ENCODE measurements at regions not wholly inside any gene's neighbourhood (a gene's known extent, or its start where the extent isn't known, plus 50 kb on each side); places are given as distances from the start of the nearest gene placed in this dataset.
"Not testable (repeated sequence)": the region's sequence is repeated elsewhere in the genome, so short reads cannot be mapped to it uniquely, and the experiment has no call there.

- no peak for DNase-seq (ENCODE audit: low read depth)
Measured at GRCh38 chr20:52098186-52098585, 93.4 kb downstream of the ZFP64 start.

DNA sequence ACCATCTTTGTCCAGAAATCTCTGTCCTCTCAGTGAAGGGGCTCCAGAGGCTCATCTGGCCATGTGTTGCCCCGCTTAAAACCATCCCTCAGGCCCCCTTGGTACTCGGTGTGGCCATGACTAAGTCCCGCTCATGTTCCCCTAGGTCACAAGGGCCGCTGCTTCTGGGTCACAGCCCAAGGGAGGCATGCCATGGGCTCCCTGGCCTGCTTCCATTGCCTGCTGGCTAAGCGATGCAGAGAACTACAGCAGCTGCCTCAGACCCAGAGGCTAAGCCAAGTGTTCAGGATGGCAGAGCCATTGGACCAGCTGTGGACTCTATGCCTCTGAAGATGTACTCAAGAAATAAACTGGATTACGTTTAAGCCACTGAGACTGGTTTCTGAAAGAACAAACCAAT, 95.5 kb downstream of the ZFP64 start:
- no peak for DNase-seq (ENCODE audit: low read depth)

DNA sequence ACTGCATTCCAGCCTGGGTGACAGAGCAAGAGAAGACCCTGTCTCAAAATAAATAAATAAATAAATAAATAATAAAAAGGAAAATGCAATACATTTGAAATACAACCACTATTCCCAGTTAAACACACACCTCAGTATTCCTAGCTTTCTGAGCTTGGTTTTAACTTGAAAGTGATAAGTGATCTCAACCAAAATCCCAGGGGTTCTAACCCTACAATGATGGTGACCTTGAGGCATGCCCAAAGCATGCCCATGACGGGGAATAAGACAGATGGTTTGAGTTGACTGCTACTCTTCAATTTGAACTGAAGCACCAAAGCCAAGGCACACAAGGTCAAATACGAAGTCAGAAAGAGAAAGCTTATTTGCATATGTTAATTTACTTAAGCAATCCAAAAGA, 96.9 kb downstream of the ZFP64 start:
- no peak for DNase-seq (ENCODE audit: low read depth)

DNA sequence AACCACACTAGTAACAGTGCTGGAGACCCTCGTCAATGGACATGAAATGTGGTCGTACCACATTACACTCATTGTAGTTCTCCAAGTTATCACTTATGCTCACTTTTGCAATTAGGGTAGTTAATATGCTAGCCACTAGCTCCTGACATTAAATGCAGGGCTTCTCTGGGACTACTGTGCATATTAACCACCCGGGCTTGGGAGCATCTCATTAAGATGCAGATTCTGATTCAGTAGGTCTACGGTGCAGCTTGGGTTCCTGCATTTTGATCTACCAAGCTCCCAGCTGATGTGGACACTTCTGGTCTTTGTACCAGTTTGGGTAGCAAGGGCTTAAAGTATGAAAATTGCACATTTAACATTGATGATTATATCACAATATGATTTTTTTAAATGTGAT, 98.0 kb downstream of the ZFP64 start:
- no peak for DNase-seq (ENCODE audit: low read depth)

DNA sequence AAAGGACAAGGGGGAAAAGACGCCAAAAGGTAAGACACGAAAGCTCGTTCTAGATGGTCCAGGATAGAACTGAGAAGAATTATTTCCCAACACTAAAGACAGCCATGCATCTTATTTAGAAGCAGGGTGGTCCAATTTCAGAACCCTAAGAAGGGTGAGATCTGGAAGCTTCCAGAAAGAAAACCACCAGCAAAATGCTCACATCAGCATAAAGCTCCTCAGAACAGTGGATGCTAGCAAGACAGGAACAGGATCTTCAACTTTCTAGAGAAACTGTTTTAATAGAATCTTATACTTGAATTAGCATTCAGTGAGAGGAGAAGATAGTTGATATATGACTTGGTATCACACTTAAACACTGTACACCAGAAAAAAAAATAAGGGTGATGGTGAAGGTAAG, 101.5 kb downstream of the ZFP64 start:
- no peak for DNase-seq (ENCODE audit: low read depth)

GRCh38 chr20:52087471-52087870, 104.1 kb downstream of the ZFP64 start:
- no peak for DNase-seq (ENCODE audit: low read depth)

GRCh38 chr20:52086878-52087277, 104.7 kb downstream of the ZFP64 start:
- no peak for DNase-seq (ENCODE audit: low read depth)

DNA sequence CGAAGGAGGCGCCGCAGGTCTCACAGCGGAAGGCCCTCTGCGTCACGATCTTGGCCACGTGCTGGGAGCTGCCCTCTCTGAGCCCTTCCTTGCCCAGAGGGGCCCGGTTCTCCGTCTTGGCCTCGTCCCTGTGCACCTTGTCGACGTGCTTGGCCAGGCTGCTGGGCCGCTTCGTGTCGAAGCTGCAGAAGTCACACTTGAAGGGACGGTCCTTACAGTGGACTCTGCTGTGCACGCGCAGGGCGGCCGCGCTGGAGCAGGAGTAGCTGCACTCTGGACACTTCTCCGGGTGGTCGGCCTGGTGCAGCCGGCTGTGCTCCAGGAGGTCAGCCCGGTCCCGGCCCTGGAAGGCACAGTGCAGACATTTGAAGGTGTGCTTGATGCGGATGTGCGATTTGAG, 106.9 kb downstream of the ZFP64 start:
- no peak for DNase-seq (ENCODE audit: low read depth)

DNA sequence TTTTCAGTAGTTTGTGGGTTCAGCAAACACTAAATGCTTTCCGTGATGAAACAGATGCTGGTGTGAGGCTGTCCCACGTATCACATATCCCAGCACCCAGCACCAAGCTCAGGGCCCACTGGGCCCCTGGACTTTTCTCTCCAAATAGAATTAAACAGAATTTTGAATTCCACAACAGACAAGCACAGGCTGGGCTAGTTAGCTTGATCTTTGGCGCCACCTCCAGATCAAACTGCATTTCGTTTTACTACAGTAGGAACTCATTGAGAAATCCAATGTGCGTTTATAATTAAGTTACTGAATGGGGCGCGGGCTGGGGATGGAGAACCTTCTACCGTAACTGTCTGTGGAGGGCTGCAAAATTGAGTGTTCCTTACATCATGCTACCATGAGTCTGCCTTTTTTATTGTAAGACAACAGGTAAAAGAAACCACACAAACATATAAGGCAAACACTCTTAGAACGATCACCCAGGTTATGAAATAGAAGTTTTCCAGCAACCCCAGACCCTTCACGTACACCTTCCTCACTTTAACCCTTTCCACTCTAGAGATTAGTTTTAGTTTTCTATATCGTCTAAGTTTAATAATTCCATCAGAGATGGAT, 107.8 kb downstream of the ZFP64 start:
- DNase-seq (ENCODE audit: low read depth) = peak; percentile 91

DNA sequence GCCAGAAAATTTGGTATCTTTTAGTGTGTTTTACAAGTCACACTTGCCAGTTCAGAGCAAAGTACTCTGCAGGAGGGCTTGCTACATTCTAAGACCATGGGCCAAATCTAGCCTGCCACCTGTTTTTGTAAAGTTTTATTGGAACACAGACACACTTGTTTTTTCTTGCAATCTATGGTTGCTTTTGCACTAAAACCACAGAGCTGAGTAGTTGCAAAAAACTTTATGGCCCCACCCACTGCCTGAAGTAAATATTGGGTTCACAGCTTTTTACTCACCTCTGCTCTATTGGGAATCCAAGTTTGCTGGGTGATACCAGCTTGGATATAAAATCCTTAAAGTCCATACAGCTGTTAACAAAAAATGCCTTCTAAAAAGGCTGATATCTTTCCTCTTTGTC, 109.0 kb downstream of the ZFP64 start:
- no peak for DNase-seq (ENCODE audit: low read depth)

- no peak for DNase-seq (ENCODE audit: low read depth)
Measured at GRCh38 chr20:52081791-52082190, 109.8 kb downstream of the ZFP64 start.

DNA sequence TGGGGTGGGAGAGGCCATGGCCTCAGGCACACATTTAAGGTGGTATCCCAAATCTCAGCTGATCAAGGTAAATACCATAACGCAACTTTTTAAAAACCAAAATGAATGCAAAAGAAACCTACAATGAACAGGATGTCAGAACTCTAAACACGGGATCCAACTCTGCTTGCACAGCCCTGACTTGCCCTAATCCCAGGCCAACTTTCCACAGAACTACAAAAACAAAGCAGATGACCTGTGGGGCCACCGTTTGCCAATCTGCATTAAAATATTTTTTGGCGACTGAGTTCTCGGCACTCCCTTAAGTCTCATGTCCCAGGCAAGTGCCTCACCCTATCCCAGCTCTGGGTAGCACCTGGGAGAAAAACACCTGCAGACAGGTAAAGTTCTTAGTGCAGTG, 110.5 kb downstream of the ZFP64 start:
- no peak for DNase-seq (ENCODE audit: low read depth)

GRCh38 chr20:52078289-52078688, 113.3 kb downstream of the ZFP64 start:
- no peak for DNase-seq (ENCODE audit: low read depth)

DNA sequence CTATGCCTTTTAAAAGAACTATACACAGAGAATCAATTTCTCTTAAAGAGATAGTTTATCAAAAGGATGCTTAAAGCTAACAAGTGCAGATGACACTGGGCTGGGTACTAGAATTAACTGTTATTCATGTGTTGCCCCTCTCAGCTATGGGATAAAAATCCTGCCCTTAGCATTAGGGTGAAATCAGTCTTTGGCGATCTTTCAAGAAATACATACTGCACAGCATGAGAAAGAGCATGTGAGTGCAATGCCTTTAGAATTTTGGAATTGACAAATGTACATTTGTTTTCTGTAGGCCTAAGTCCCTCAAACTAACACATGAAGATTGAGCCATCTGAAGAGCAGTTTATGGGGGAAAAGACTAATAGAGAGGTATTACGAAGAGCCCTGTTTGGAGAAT, 115.4 kb downstream of the ZFP64 start:
- DNase-seq (ENCODE audit: low read depth) = no peak

GRCh38 chr20:52075400-52075799, 116.2 kb downstream of the ZFP64 start:
- DNase-seq (ENCODE audit: low read depth) = no peak

DNA sequence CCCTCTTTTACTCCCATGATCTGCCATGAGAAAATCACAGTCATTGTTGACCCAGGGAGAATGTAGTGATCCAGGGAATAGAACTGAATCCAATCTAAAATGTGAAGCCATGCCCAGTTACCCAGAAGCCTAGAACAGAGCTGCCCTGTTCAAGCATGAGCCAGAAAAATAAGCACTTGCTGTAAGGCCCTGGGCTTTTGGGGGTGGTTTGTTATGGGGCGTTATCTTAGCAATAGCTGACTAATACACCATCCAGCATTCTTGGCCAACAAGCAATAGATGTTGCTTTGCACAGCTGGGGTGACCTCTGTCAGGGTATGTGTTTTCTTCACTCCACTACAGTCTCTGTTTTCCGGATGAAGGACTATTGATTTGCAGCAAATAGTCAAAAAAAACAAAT, 120.4 kb downstream of the ZFP64 start:
- DNase-seq (ENCODE audit: low read depth) = no peak

GRCh38 chr20:52064931-52065330, 126.6 kb downstream of the ZFP64 start:
- DNase-seq (ENCODE audit: low read depth) = no peak

- DNase-seq (ENCODE audit: low read depth) = no peak
Measured at GRCh38 chr20:52062452-52063209, 128.9 kb downstream of the ZFP64 start.

DNA sequence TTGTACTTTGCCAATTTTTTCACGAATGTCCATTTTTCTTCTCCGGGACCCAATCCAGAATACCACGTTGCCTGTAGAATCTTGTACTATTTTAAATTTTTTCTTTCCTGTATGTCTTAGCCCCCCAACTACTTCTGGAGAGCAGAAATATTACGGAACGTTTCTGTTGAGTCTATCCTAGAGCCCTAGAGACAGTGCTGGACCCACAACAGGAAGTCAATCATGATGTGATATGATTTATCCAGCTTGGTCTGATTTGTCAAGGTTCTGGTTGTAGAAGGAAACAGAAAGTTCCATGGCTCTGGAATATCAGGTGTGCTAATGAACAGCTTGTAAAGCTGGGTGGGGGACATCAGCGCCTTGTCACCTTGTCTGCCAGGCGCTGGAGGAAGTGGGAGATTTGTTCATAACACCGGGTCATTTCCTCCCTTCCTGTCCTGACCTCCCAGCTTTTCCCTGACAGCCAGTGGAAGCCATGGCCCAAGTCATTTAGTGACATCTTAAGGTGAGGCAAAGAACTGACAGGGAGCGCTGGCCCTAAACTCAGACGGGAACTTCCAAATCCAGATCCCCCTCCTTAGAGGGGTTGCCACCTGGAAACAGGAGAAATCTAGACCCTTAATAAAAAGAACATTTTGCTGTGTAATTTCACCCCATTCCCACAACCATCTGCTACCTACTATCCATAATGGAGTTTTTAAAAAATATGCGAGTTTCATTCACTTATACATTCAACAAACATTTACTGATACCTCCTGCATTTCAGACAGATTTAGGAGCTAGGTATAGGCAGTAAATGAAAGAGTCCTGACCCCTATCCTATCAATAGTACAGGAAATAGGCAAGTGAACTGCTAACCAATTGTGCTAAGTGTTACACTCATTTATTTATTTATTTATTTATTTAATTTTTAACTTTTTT, 130.5 kb downstream of the ZFP64 start:
- peak; percentile 61 for DNase-seq (ENCODE audit: low read depth)

DNA sequence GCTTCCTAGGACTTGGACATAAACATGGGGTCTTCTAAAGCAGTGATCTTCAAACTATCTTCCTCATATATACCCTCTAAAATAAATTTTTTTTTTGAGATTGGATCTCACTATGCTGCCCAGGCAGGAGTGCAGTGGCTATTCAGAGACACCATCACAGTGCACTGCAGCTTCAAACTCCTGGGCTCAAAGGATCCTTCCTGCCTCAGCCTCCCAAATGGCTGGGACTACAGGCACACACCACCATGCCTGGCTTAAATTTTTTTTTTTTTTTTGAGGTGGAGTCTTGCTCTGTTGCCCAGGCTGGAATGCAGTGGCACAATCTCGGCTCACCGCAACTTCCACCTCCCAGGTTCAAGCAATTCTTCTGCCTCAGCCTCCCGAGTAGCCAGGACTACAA, 134.4 kb downstream of the ZFP64 start:
- not testable (repeated sequence) for DNase-seq (ENCODE audit: low read depth)

DNA sequence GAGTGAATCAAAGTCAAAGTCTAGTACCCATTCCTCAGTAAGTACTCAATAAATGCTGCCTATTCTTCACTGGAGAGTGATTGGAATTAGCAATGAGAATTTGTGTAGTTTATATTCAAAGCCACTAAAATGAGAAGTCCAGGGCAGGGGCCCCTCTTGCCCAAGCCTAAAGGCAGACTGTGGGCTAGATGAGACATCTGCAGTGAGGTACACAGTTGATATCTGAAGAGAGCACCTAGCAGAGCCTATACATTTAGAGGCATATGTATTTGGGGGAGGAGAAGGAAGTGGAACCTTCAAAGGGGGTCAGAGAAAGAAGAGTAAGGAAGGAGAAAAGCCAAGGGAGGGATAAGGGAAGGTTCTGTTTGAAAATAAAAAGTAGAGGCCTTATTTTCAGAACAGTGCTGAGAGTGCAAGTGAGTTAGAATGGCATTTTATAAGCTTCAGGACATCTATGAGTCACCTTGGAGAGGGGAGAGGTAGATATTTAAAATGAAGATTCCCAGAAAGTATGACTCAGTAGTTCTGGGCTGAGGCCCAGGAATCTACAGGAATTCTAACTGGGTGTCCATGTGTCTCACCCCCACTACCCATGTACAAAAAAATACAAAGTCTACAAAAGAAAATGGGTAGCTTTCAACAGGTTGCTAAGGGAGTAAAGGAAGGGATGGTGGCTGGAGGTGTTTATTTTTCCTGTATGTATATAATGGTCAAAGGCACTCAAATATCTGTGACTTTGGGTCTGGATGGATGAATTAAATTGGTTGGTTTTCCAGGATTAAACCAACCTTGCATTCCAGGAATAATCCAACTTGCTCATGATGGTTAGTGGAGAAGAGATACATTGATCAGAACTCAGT, 135.1 kb downstream of the ZFP64 start:
- peak; percentile 100 for DNase-seq (ENCODE audit: low read depth)

- DNase-seq (ENCODE audit: low read depth) = no peak
Measured at GRCh38 chr20:52054123-52054522, 137.5 kb downstream of the ZFP64 start.
